Ishikawa (cell line): ENCODE measurements at regions not wholly inside any gene's neighbourhood (a gene's known extent, or its start where the extent isn't known, plus 50 kb on each side); places are given as distances from the start of the nearest gene placed in this dataset.

Experiments used
- CEBPB ChIP-seq: IDR thresholded peaks from 2 replicates; pipeline ENCODE4 v1.6.1; 2012
- MAX ChIP-seq: IDR thresholded peaks from 2 replicates; pipeline ENCODE4 v1.6.1; 2012
- TAF1 ChIP-seq: IDR thresholded peaks from 2 replicates; pipeline ENCODE4 v1.6.1; 2012; ENCODE audit warnings: low read depth, mild to moderate bottlenecking
- TCF12 ChIP-seq: IDR thresholded peaks from 2 replicates; pipeline ENCODE4 v1.6.1; 2012; ENCODE audit warnings: low read depth
- TEAD4 ChIP-seq: IDR thresholded peaks from 2 replicates; pipeline ENCODE4 v1.6.1; 2012
- ZBTB7A ChIP-seq: IDR thresholded peaks from 2 replicates; pipeline ENCODE4 v1.6.1; 2012; ENCODE audit warnings: low read depth

GRCh38 chr10:3357737-3358136 is 185.2 kb upstream of the PITRM1 start:
- TF ChIP-seq MAX = no peak
- no peak for TF ChIP-seq CEBPB
- TF ChIP-seq TCF12 = no peak
- no peak for TF ChIP-seq ZBTB7A
- TF ChIP-seq TAF1 = no peak
- no peak for TF ChIP-seq TEAD4
